ENCODE measurements at regions not wholly inside any gene's neighbourhood (a gene's known extent, or its start where the extent isn't known, plus 50 kb on each side); places are given as distances from the start of the nearest gene placed in this dataset.
"Not testable (repeated sequence)": the region's sequence is repeated elsewhere in the genome, so short reads cannot be mapped to it uniquely, and the experiment has no call there.

GRCh38 chr9:74037274-74037673 is 459.9 kb upstream of the RORB start:
- no peak for TF ChIP-seq CTCF (IDR thresholded peaks at IDR 0.05; ENCODE audit: borderline replicate concordance, insufficient read depth, low read depth, low read length)
- no peak overlapping the region for H3K4me3 ChIP-seq (ENCODE audit: low read depth, low read length)

GRCh38 chr9:74041588-74041987 is 455.5 kb upstream of the RORB start:
- H3K4me3 ChIP-seq (ENCODE audit: low read depth, low read length) = no peak overlapping the region
- no peak for TF ChIP-seq CTCF (IDR thresholded peaks at IDR 0.05; ENCODE audit: borderline replicate concordance, insufficient read depth, low read depth, low read length)

- no peak for TF ChIP-seq CTCF (IDR thresholded peaks at IDR 0.05; ENCODE audit: borderline replicate concordance, insufficient read depth, low read depth, low read length)
- no peak overlapping the region for H3K4me3 ChIP-seq (ENCODE audit: low read depth, low read length)
These were observed 452.3 kb upstream of the RORB start for GRCh38 chr9:74044844-74045243.

GRCh38 chr9:74056023-74056422 is 441.1 kb upstream of the RORB start:
- no peak overlapping the region for H3K4me3 ChIP-seq (ENCODE audit: low read depth, low read length)
- TF ChIP-seq CTCF (IDR thresholded peaks at IDR 0.05; ENCODE audit: borderline replicate concordance, insufficient read depth, low read depth, low read length) = no peak

- H3K4me3 ChIP-seq (ENCODE audit: low read depth, low read length) = not testable (repeated sequence)
These were observed 440.1 kb upstream of the RORB start for GRCh38 chr9:74057051-74057450.

- no peak overlapping the region for H3K4me3 ChIP-seq (ENCODE audit: low read depth, low read length)
- no peak for TF ChIP-seq CTCF (IDR thresholded peaks at IDR 0.05; ENCODE audit: borderline replicate concordance, insufficient read depth, low read depth, low read length)
These were observed 432.4 kb upstream of the RORB start for GRCh38 chr9:74064702-74065101.

GRCh38 chr9:74066128-74066527 is 431.0 kb upstream of the RORB start:
- H3K4me3 ChIP-seq (ENCODE audit: low read depth, low read length) = no peak overlapping the region
- no peak for TF ChIP-seq CTCF (IDR thresholded peaks at IDR 0.05; ENCODE audit: borderline replicate concordance, insufficient read depth, low read depth, low read length)

- H3K4me3 ChIP-seq (ENCODE audit: low read depth, low read length) = no peak overlapping the region
- TF ChIP-seq CTCF (IDR thresholded peaks at IDR 0.05; ENCODE audit: borderline replicate concordance, insufficient read depth, low read depth, low read length) = no peak
These were observed 430.5 kb upstream of the RORB start for GRCh38 chr9:74066605-74067004.

Measured in GM12875 (cell line).